D721Med (cell line): ENCODE measurements at regions not wholly inside any gene's neighbourhood (a gene's known extent, or its start where the extent isn't known, plus 50 kb on each side); places are given as distances from the start of the nearest gene placed in this dataset.

Source experiments
- DNase-seq: peaks from one replicate; pipeline ENCODE4 v3.0.0; 2011; ENCODE audit warnings: low spot score; ENCODE audit not compliant: insufficient read length
- FAIRE-seq: peaks from 2 replicates; lab custom pipeline; 2011; peaks lifted over from hg19 to GRCh38; lab: Jason Lieb, UNC
- CTCF ChIP-seq: IDR thresholded peaks from 2 replicates; pipeline ENCODE4 v1.5.1; 2012; ENCODE audit warnings: mild to moderate bottlenecking, control low read depth; ENCODE audit not compliant: insufficient read depth; ENCODE audit errors: missing control alignments

GRCh38 chr11:116647305-116648080, 125.3 kb downstream of the BUD13 start:
- FAIRE-seq (no peak), DNase-seq (no peak)
- no peak for TF ChIP-seq CTCF

- DNase-seq (no peak), FAIRE-seq (no peak)
- TF ChIP-seq CTCF = no peak
These were observed 126.6 kb downstream of the BUD13 start for GRCh38 chr11:116646191-116646590.

GRCh38 chr11:116644941-116645305, 127.9 kb downstream of the BUD13 start:
- DNase-seq = no peak
- no peak for FAIRE-seq
- no peak for TF ChIP-seq CTCF

- DNase-seq (no peak), FAIRE-seq (no peak)
- no peak for TF ChIP-seq CTCF
These were observed 128.4 kb downstream of the BUD13 start for GRCh38 chr11:116644201-116644940.

- FAIRE-seq = no peak
- TF ChIP-seq CTCF = no peak
- DNase-seq = no peak
These were observed 129.3 kb downstream of the BUD13 start for GRCh38 chr11:116643521-116643920.

- DNase-seq (no peak), FAIRE-seq (no peak)
- TF ChIP-seq CTCF = no peak
These were observed 129.9 kb downstream of the BUD13 start for GRCh38 chr11:116642902-116643301.

- FAIRE-seq (no peak), DNase-seq (no peak)
- TF ChIP-seq CTCF = no peak
These were observed 130.3 kb downstream of the BUD13 start for GRCh38 chr11:116642481-116642880.
